KG1 (cell line): ENCODE measurements at regions not wholly inside any gene's neighbourhood (a gene's known extent, or its start where the extent isn't known, plus 50 kb on each side); places are given as distances from the start of the nearest gene placed in this dataset.

Source experiments
- DNase-seq: peaks from one replicate; lab custom pipeline; 2025; lab: John Stamatoyannopoulos, UW

DNA sequence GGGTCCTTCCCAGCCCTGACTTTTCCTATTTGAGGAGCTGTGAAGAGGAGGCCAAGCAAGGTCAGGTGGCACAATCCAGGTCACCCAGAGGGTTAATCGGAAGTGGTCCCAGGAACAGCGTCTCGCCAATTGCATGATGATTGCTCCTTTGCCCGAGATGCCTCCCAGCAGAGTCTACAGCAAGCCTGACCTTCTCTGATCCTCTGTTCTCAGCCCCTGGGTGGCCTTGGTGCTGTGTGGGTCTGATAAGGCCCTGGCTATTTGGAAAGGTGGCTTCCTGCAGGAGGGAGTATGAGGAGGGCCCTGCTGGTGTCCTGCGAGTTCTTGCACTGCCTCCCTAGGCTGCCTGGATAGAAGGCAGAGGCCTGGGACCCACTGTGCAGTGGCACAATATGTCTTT lies 116.2 kb downstream of the FOXD2 start:
- no peak for DNase-seq

DNA sequence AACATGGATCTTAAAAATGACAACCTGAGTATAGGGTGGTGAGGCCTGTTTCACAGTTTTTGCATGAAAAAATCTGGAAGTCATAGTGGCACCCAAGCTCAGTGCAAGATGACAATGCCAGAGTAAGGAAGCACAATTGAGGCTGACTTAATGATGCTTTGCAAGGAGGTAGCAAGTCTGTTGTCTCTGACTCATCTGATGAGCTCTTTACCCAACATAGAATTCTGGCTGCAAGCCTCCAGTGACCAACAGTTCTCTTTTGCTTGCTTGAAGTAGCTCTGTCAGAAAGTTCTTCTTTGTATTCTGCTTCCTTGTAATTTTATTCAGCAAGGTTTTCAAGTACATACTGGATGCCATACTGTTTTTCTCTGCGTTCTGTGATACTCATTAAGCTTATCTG lies 117.1 kb downstream of the FOXD2 start:
- DNase-seq: no peak

DNA sequence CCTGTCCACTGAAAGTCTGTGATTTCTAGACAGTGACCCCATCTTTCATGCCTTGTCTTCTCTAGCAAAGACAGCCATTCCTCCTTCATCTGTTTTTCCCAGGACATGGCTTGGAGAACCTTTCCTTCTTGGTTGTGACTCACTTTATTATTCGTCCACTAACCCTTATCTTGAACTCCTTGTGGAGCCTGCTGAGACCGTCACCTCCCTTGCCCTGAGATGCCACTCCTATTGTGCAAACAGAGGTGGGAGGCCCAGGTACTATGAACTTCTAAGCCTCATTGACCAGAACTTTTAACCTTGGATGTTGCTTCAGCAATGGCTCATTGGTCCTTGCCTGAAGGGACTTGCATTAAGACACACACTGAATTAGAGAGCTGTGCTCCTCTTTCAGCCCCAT lies 117.5 kb downstream of the FOXD2 start:
- no peak for DNase-seq

DNA sequence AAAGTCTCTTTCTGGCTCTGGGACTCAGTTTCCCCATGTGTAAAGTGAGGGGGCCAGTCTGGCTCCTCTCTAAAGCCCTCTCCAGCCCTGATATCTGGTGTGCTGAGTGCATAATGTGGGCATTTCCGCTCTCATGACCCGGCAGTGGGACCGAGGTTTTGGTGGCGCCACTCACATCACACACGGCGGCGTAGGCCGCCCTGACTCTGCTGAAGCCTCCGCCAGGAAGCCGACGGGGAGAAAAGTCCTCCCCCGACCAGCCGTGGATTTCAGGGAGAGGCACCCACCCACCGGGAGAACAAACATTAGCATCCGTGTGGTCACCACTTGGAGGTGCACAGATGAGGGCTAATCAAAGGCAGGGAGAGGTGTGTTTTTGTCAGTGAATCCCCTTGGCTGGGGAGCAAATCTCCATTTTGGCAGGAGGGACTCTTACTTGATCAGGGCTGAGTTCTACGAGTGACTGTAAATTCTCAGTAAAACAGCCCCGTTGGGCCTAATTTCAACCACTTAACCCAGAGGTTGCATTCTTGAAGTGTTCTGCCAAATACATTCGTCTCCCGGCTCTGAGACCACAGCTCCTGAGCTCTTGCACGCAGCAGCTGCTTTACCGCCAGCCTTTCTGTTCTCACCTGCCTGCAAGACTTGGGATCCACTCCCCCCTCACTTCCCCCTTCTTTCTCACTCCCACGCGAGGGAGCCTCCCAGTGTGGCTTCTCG lies 118.2 kb downstream of the FOXD2 start:
- DNase-seq: no peak

DNA sequence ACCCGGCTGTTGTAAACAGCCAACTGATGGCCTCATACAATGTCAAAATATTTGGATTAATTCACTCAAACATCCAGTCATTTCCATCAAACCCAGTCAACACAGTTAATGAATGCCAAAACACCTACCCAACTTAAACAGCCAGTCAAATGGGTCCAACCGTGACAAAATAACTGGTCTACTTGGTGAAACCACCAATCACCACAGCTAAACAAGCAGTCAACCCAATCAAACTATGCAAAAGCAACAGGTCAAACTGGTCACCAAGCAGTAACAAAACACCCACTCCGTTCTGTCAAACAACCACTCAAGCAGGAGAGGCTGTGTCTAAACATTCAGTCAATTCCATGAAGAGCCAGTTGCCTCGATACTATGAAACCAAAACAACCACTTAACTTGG lies 119.2 kb downstream of the FOXD2 start:
- no peak for DNase-seq

DNA sequence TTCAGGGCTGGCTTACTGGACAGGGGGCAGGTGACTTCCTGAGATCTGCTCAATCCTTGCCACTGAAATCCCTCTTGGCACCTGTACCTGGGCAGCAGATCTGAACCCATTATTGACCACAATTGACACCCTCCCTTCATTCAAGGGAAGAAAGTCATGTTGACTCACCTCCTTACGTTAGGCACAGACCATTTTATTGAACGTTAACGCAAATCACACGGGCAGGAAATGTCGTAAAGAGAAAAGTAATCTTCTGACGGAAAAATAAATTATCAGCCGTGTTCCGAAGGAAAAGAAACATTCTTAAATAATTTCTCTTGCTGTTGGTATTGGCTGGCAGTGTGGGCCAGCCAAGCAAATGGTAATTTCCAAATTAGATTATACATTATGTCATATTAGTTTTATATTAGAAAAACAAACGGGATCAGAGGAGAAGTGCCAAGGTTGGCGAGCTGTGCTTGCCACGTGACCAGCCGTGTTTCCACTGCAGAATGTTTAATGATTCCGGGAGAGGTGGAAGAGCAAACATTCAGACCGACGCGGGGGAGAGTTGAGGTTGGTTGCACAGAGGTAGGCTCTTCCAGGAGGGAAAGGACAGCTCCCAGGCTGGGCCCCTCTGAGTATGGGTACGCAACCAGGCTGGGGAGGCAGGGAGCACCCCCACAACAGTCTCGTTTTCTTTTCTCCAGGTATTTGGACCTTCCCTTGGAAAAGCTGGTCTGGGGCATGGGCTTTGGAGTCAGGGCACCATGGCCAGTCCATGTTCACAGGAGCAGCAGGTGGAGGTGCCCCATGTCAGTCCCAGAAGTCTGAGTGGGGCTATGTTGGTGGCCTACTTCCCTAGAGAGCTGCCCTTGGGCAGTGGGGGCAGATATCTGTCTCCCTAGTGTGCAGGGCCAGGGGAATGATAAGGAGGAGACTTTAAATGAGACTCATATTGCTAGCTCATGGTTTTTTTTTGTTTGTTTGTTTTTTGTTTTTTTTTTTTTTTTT lies 121.1 kb downstream of the FOXD2 start:
- DNase-seq: no peak

DNA sequence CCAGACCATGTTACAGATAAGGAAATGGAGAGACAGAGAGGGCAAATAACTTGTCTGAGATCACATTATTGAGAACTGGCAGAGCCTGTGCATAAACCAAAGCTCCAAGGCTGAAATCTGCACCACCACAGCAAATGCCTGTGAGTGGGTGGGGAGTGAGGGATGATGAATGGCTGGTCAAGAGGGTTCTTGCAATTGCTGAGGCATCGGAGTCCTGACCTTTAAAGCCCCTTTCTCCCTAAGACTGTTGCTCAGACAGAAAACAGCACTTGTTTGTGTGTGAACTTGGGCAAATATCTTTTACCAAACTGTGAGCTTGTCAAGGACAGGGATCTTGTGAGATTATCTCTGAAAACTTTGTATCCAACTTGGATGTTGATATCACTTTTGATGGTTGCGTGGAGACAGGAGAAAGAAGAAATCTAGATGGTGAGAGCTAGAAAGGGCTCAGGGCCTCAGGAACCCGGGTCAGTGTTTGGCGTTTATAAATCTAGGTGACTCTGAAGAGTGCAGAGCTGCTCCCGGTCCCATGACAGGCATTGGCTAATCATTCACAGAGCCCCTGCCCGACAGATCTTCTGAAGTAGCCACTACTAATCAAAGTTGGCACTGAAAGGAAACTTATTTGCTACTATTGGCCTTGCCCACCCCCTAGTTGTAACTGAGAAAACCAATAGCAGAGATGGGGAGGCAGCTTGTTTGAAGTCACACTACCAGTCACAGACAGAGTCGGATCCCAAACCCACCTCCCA lies 122.3 kb downstream of the FOXD2 start:
- no peak for DNase-seq

DNA sequence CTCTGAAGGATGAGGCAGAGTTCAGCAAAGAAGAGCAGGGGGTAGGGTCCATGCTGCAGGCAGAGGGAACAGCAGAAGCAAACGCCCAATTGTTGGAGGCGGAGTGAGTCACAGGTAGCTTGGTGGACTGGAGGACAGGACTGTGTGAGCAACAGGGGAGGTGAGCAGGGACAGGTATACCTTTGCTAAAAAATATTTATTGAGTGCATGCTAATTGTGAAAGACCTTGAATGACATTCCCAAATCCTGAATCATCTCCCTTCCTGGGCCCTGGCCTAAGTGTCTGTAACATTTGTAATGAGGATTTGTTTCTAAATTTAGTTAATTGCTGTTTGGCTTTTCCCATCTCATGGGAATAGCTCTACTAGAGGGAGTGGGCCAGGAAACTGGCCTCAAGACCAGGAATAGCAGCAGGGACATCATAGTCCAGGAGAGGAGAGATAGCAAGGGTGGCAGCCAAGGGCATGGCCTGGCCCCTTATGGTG lies 123.7 kb downstream of the FOXD2 start:
- DNase-seq: no peak

DNA sequence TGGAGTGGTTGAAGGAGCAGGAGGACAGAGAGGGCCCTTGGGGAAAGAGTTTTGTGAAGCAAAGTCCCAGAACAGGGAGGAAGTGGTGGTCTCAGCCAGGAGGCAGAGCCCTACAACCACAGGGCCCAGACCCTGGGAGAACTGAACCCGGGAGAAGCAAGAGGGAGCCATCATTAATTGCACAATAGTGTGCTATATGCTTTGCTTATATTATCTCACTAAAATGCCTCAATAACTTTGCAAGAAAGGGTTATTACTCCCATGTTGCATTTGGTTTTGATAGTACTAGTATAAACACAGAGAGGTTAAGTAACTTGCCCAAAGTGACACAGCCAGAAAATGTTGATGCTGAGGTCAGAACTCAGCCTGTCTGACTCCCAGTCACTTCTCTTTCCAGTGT lies 124.3 kb downstream of the FOXD2 start:
- DNase-seq: no peak

DNA sequence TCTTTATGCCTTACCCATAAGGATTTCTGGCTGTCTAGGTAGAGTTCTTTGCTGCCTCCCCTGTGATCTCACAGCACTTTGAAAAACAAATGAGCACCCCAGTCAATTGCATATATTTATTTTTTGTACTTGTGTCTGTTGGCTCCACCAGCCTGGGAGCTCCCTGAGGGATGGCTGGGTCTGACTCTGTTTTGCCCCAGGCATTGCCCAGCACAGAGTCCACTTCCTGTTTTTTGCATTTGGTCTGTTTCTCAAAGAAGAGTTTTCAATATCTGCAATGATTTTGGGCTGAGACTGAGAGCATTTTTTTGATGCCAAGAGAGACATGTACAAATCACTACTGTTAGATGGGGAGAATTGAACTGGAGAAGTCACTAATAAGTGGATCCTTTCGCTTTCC lies 125.0 kb downstream of the FOXD2 start:
- no peak for DNase-seq

DNA sequence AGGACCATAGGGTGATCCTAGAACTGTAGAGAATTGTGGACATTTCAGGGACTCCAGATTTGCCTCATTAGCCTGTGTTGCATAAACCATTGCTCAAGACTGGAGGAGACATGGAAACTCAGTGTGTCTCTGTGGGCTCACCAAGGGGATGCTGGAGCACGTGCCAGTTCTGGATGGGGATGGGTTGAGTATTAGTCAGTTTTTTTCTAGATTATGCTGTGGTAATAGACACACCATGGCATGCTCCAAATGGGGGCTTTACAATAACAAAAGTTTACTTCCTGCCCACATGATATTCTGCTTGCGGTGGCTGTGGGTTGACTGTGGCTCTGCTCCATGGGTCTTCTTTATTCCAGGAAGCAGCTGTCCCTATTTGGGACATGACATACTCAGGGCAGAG lies 125.4 kb downstream of the FOXD2 start:
- no peak for DNase-seq

DNA sequence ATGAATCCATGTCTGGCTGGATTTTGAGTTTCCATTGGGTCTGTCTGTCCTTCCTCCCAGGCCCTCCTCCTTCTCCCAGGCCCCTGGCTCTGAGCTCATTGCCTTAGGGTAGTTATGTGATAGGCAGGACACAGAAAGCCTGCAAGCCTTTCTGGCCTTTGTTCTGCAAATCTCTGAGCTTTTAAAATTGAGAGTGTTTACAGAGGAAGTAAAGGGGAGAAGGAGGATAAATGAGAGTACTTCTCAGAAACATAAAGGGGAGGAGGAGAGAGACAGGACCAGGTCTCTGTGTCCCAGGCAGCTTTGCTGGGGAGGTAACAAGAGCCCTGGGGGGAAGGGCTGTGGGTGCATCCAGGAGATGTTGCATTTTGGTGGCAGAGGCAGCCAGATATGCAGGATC lies 126.7 kb downstream of the FOXD2 start:
- no peak for DNase-seq

DNA sequence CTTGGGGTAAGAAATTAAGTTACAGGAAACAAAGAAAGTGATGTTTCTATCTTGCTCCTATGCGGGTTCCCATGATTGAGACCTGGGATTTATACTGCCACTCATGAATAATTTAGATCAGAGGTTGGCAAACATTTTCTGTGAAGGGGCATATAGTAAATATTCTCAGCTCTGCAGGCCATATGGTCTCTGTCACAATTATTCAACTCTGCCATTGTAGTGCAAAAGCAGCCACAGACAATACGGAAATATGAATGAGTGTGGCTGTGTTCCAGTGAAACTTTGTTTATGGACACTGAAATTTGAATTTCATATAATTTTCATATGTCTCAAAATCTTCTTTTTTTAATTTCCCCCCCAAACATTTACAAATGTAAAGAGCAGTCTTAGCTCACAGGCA lies 127.2 kb downstream of the FOXD2 start:
- no peak for DNase-seq

DNA sequence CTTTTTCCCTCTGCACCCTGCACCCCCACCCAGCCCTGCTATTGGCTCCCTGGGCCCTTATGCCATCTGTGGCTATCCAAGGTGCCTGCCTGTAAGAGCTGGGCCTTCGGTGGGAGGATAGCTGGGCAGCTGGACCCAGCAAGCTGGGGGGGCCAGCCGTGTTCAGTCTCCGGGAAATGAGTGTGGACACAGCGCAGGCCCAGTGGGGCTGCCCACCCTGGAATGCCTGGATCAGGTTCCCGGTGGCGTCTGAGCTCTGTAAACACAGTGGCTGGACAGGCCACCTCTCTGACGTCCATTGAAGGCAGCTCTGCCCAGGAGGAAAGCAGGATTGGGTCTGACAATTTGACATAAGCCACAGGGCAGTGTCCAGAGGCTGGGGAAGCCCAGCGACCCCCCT lies 127.8 kb downstream of the FOXD2 start:
- DNase-seq: no peak

DNA sequence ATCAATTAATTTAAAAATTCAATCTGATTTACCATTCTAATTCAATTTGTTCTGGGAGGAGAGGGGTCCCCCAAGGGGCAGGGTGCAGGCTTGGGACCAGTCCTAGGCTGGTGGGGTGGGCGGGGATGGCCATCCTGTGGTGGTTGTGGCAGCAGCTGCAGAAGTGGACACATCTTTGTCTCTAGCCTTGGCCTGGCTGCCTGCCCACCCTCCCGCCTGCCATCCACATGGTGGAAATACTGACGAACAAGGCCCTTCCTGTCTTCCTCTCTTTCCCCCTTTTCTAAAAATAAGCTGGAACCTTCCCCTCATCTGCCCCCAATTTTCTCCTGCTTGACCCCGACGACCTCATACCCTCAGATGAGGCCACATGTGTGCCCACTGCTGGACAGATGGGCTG lies 130.9 kb downstream of the FOXD2 start:
- DNase-seq: no peak

DNA sequence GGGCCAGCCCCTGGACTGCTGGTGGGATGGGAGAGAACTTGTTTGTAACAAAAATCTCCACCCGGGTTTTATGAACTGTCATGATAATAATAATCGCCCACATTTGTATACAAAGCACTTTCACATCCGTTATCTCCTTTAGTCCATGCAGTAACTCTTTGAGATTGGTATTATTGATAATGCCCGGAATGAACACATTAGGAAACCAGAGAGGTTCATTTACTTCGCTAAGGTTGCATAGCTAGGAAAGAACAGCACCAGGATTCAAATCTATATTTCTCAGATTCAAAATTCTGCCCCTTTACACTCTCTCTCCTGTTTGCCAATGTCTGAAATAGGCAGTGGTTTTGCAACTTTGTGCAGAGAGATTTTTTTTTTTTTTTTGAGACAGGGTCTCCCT lies 131.4 kb downstream of the FOXD2 start:
- DNase-seq: no peak

DNA sequence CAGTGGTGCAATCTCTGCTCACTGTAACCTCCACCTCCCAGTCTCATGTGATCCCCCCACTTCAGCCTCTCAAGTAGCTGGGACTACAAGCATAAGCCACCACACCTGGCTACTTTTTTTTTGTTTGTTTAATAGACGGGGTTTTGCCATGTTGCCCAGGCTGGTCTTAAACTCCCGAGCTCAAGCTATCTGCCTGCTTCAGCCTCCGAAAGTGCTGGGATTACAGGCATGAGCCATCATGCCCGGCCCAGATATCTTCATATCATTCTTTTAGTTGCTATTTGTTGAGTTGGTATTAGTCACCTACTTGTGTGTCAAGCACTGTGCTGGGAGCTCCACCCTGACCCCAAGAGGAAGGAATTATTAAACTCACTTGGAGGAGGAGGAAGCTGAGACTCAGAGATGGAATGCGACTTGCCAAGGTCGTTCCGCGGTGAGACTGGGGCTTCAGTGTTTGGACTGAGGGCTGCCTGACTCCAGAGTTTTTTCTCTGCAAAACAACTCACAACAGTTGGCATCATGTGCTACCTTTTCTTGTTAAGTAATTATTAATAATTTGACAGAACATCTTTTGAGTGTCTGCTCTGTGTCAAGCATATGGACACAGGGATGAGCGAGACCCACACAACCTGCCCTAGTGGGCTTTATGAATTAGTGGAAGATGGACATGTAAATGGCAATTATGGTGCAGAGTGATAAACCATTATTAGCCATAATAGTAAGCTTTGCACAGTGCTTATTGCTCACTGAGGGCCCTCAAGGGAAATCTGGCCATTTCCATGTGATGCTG lies 132.0 kb downstream of the FOXD2 start:
- no peak for DNase-seq

DNA sequence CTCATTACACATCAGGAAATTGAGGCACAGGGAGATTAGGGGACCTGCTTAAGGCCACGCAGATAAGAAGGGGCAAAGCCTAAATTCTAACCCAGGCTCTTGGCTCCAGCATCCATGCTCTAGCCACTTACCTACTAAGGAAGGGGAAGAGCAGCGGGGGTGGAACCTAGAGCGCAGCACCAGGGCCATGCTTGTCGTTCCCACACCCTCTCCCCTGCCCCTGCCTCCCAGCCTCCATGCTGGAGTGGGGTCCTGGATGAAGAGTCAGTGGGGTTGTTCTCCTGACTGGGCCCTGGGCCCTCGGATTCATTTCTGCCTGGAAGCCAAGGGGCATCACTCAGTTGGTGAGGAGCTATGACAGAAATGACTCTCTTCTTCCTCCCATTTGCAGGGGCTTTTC lies 133.3 kb downstream of the FOXD2 start:
- no peak for DNase-seq

DNA sequence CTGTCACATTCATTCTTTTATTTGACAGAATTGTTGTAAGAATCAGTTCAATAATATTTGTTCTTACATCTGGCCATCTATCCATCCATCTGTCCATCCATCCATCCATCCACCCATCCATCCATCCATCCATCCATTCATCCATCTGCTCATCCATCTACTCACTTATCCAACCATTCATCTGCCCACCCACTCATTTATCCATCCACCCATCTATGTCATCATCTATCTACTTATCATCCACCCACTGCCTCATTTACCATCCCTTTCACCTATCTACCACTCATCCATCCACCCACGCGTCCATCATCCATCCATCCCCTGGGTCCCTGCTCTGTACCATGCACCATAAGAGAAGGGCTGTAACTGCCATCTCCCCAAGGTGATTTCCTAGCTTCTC lies 134.1 kb downstream of the FOXD2 start:
- DNase-seq: no peak

DNA sequence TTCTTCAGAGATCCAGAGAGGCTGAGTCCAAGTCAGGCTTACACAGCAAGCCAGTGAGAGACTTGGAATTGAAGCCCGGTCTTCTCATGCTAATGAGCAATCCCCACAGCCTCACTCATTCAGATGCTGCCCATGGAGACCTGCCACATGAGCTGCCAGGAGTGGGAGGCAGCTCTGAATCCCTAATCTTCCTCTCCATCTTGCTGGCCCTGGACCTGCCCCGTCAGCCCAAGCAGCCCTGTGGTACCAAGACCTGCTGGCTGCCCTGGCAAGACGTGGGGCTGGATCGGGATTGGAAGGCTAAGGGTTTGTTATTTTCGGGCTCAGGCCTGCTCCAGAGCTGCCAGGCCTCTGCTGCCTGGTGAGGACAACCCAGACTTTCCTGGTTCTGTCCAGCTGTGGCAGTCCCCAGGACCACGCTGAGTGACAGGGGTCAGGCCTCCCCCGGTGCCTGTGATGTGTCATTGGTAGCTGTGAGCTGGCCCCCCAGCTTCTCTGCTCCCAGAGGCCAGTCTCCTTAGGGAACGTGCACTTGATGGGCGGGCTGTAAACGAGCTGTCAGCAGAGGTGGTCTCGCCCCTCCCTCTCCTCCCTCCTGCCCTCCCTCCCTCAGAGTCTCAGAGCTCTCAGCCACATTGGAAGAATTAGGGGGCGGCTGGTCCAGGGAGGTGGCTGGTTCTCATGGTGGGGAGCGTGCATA lies 135.0 kb downstream of the FOXD2 start:
- DNase-seq: no peak
